H9 (cell line): ENCODE measurements at regions not wholly inside any gene's neighbourhood (a gene's known extent, or its start where the extent isn't known, plus 50 kb on each side); places are given as distances from the start of the nearest gene placed in this dataset.
A peak's percentile ranks its signal among the peaks of the same experiment; 100 is the strongest.

Source experiments
- DNase-seq: peaks from one replicate; pipeline ENCODE4 v3.0.0-alpha.2; 2017
- H2AFZ ChIP-seq: one replicate; pipeline ENCODE4 v1.6.1; 2013; ENCODE audit warnings: mild to moderate bottlenecking, low read length, control low read depth, moderate library complexity
- H2AK5ac ChIP-seq: 2 replicates; pipeline ENCODE4 v1.6.1; 2013; ENCODE audit warnings: low read length, control low read depth, mixed read lengths; ENCODE audit not compliant: insufficient read length
- H2BK120ac ChIP-seq: one replicate; pipeline ENCODE4 v1.6.1; 2013; ENCODE audit warnings: low read depth, mild to moderate bottlenecking, low read length, control low read depth, inconsistent platforms; ENCODE audit not compliant: poor library complexity, severe bottlenecking
- H2BK12ac ChIP-seq: 2 replicates; pipeline ENCODE4 v1.6.1; 2013; ENCODE audit warnings: low read length, control low read depth, mixed read lengths, low read depth; ENCODE audit not compliant: insufficient read length
- H2BK15ac ChIP-seq: 2 replicates; pipeline ENCODE4 v1.6.1; 2013; ENCODE audit warnings: low read depth, low read length, control low read depth
- H2BK20ac ChIP-seq: one replicate; pipeline ENCODE4 v1.6.1; 2013; ENCODE audit warnings: low read depth, mild to moderate bottlenecking, low read length, control low read depth, inconsistent platforms; ENCODE audit not compliant: poor library complexity, severe bottlenecking
- H2BK5ac ChIP-seq: 2 replicates; pipeline ENCODE4 v1.6.1; 2013; ENCODE audit warnings: low read length, control low read depth, mixed read lengths; ENCODE audit not compliant: insufficient read length
- H3K14ac ChIP-seq: 2 replicates; pipeline ENCODE4 v1.6.1; 2013; ENCODE audit warnings: low read length, control low read depth; ENCODE audit not compliant: insufficient read depth
- H3K18ac ChIP-seq: 2 replicates; pipeline ENCODE4 v1.6.1; 2013; ENCODE audit warnings: low read depth, mild to moderate bottlenecking, mixed read lengths, low read length, control low read depth; ENCODE audit not compliant: insufficient read length
- H3K23ac ChIP-seq: 2 replicates; pipeline ENCODE4 v1.6.1; 2013; ENCODE audit warnings: low read length, control low read depth, mixed read lengths, low read depth; ENCODE audit not compliant: insufficient read length
- H3K23me2 ChIP-seq: 2 replicates; pipeline ENCODE4 v1.6.1; 2013; ENCODE audit warnings: low read depth, mild to moderate bottlenecking, mixed read lengths, low read length, control low read depth; ENCODE audit not compliant: insufficient read length, poor library complexity, severe bottlenecking
- H3K27ac ChIP-seq: 2 replicates; pipeline ENCODE4 v1.5.1; 2013; ENCODE audit warnings: low read length, control low read depth, mixed read lengths, low read depth; ENCODE audit not compliant: insufficient read length
- H3K27me3 ChIP-seq: 2 replicates; pipeline ENCODE4 v1.6.1; 2013; ENCODE audit warnings: low read length, control low read depth, inconsistent platforms; ENCODE audit not compliant: insufficient read depth
- H3K4ac ChIP-seq: 2 replicates; pipeline ENCODE4 v1.6.1; 2013; ENCODE audit warnings: low read depth, mild to moderate bottlenecking, control low read depth, inconsistent platforms, low read length, moderate library complexity
- H3K4me1 ChIP-seq: 2 replicates; pipeline ENCODE4 v1.6.1; 2013; ENCODE audit warnings: low read length, control low read depth, inconsistent platforms; ENCODE audit not compliant: insufficient read depth
- H3K4me2 ChIP-seq: 2 replicates; pipeline ENCODE4 v1.6.1; 2013; ENCODE audit warnings: low read length, control low read depth, mixed read lengths; ENCODE audit not compliant: insufficient read length, insufficient read depth
- H3K56ac ChIP-seq: 2 replicates; pipeline ENCODE4 v1.6.1; 2013; ENCODE audit warnings: low read depth, mild to moderate bottlenecking, mixed read lengths, low read length, control low read depth; ENCODE audit not compliant: insufficient read length
- H3K79me1 ChIP-seq: 2 replicates; pipeline ENCODE4 v1.6.1; 2013; ENCODE audit warnings: low read depth, mild to moderate bottlenecking, moderate library complexity, low read length, control low read depth, inconsistent platforms; ENCODE audit not compliant: insufficient read depth, poor library complexity, severe bottlenecking
- H3K79me2 ChIP-seq: 2 replicates; pipeline ENCODE4 v1.6.1; 2013; ENCODE audit warnings: low read length, control low read depth, inconsistent platforms; ENCODE audit not compliant: insufficient read depth
- H3K9ac ChIP-seq: 2 replicates; pipeline ENCODE4 v1.6.1; 2013; ENCODE audit warnings: low read length, control low read depth, mixed read lengths; ENCODE audit not compliant: insufficient read length; ENCODE audit errors: extremely low read depth
- H3K9me3 ChIP-seq: one replicate; pipeline ENCODE4 v1.6.1; 2013; ENCODE audit warnings: low read depth, low read length, inconsistent platforms; ENCODE audit not compliant: control insufficient read depth
- H3T11ph ChIP-seq: one replicate; pipeline ENCODE4 v1.6.1; 2013; ENCODE audit warnings: mild to moderate bottlenecking, low read length, control low read depth, inconsistent platforms
- H4K20me1 ChIP-seq: one replicate; pipeline ENCODE4 v1.6.1; 2013; ENCODE audit not compliant: control insufficient read depth, insufficient read length, insufficient read depth
- H4K5ac ChIP-seq: 2 replicates; pipeline ENCODE4 v1.6.1; 2013; ENCODE audit warnings: low read depth, mild to moderate bottlenecking, mixed read lengths, low read length, control low read depth; ENCODE audit not compliant: insufficient read length
- H4K8ac ChIP-seq: replicated peaks from 2 replicates; pipeline ENCODE4 v1.6.1; 2013; ENCODE audit warnings: low read length, control low read depth, mixed read lengths, low read depth; ENCODE audit not compliant: insufficient read length
- H4K91ac ChIP-seq: 2 replicates; pipeline ENCODE4 v1.6.1; 2013; ENCODE audit warnings: low read depth, mild to moderate bottlenecking, moderate library complexity, mixed read lengths, low read length, control low read depth; ENCODE audit not compliant: insufficient read length
- H3K27ac Mint-ChIP-seq, 3 experiments: 2 replicates in 2 of 3; 3 replicates in 1 of 3; pipeline ENCODE4 v1.8.0; 2020 to 2021; ENCODE audit warnings: mixed read lengths in 3 of 3, mild to moderate bottlenecking in 1 of 3, moderate library complexity in 1 of 3
- H3K27me3 Mint-ChIP-seq: 2 replicates; pipeline ENCODE4 v1.8.0; 2021; ENCODE audit warnings: low read depth, mild to moderate bottlenecking, moderate library complexity, mixed read lengths
- H3K36me3 Mint-ChIP-seq, 3 experiments: 2 replicates in 2 of 3; 3 replicates in 1 of 3; pipeline ENCODE4 v1.8.0; 2020 to 2021; ENCODE audit warnings: low read depth in 3 of 3, mixed read lengths in 3 of 3; ENCODE audit not compliant: insufficient read depth in 1 of 3
- H3K4me1 Mint-ChIP-seq, 2 experiments: 2 replicates each; pipeline ENCODE4 v1.8.0; 2020; ENCODE audit warnings: mixed read lengths in 2 of 2
- H3K4me3 Mint-ChIP-seq, 2 experiments: 2 replicates in 1 of 2; 3 replicates in 1 of 2; pipeline ENCODE4 v1.8.0; 2020 to 2021; ENCODE audit warnings: mild to moderate bottlenecking in 2 of 2, mixed read lengths in 2 of 2, moderate library complexity in 1 of 2
- H3K9me3 Mint-ChIP-seq, 2 experiments: 2 replicates in 1 of 2; 3 replicates in 1 of 2; pipeline ENCODE4 v1.8.0; 2020; ENCODE audit warnings: mild to moderate bottlenecking in 2 of 2, mixed read lengths in 2 of 2, moderate library complexity in 1 of 2
- CTCF ChIP-seq: fragments of 200-600 bp; sonication (generic); conservative IDR thresholded peaks from 3 replicates; pipeline ENCODE4 v1.8.0; 2021; ENCODE audit warnings: antibody characterized with exemption, mild to moderate bottlenecking
- WGBS: extraction: QIAGEN DNeasy Blood & Tissue Kit; methylation state at CpG from one replicate; pipeline ENCODE4 v1.1.7; 2013; ENCODE audit warnings: missing lambda C conversion rate, low lambda C conversion rate, mixed read lengths; ENCODE audit not compliant: insufficient read length; ENCODE audit errors: extremely low coverage; 5-methylcytosine and 5-hydroxymethylcytosine counted together

- H4K91ac ChIP-seq, result no peak overlapping the region
- H3K14ac ChIP-seq, result no peak overlapping the region
- no peaks in the 10 kb centered on the region for H3K9me3 Mint-ChIP-seq
- peaks cover 0 to 8% (median 0%) of the 10 kb centered on the region in 3 experiments; a peak in 4 of 7 replicates for H3K36me3 Mint-ChIP-seq
- no peak overlapping the region for H2BK15ac ChIP-seq
- no peaks in the 10 kb centered on the region for H3K79me1 ChIP-seq
- H3K27me3 Mint-ChIP-seq, result peaks cover 34% of the 10 kb centered on the region
- peaks cover 9% of the 10 kb centered on the region; the same call in 1 of the 2 replicates for H3K4me1 ChIP-seq
- no peak overlapping the region for H4K8ac ChIP-seq
- H3K9me3 ChIP-seq, result no peaks in the 10 kb centered on the region
- H3T11ph ChIP-seq, result no peak overlapping the region
- no peak overlapping the region for H3K9ac ChIP-seq
- H3K56ac ChIP-seq, result no peak overlapping the region
- no peak overlapping the region for H2AK5ac ChIP-seq
- no peak overlapping the region for H3K4me3 Mint-ChIP-seq
- H3K4ac ChIP-seq, result no peak overlapping the region
- no peak overlapping the region for H2BK20ac ChIP-seq
- peak overlapping the region in 1 of 3 experiments; percentile 72; a peak in 2 of 7 replicates for H3K27ac Mint-ChIP-seq
- peak overlapping the region; percentile 6 for H2BK120ac ChIP-seq
- no CpG with 5 or more reads among the region's 9 CpGs for WGBS
- H3K27me3 ChIP-seq, result peaks cover 5% of the 10 kb centered on the region; the same call in 1 of the 2 replicates
- no peak overlapping the region for H4K5ac ChIP-seq
- H3K18ac ChIP-seq, result no peak overlapping the region
- H3K4me1 Mint-ChIP-seq, result peaks cover 38% of the 10 kb centered on the region in 2 experiments
- no peak overlapping the region for H2BK12ac ChIP-seq
- no peak overlapping the region for H2BK5ac ChIP-seq
- no peaks in the 10 kb centered on the region for H4K20me1 ChIP-seq
- no peak overlapping the region for H3K4me2 ChIP-seq
- H3K79me2 ChIP-seq, result no peaks in the 10 kb centered on the region
- DNase-seq, result no peak
- H3K27ac ChIP-seq, result no peak overlapping the region
- no peaks in the 10 kb centered on the region for H3K23me2 ChIP-seq
- H2AFZ ChIP-seq, result no peak overlapping the region
- TF ChIP-seq CTCF, result no peak
- H3K23ac ChIP-seq, result no peak overlapping the region
Measured at GRCh38 chr1:184881941-184882913, 92.1 kb downstream of the NIBAN1 start.
